Ovary (tissue), 3 donors: ENCODE measurements at regions not wholly inside any gene's neighbourhood (a gene's known extent, or its start where the extent isn't known, plus 50 kb on each side); places are given as distances from the start of the nearest gene placed in this dataset.

Experiments used
- EP300 ChIP-seq: sonication (generic); formaldehyde crosslinking; IDR thresholded peaks from one replicate; pipeline ENCODE4 v1.6.1; 2017; ENCODE audit warnings: antibody characterized with exemption
- POLR2A ChIP-seq: fragments of 450-650 bp; IDR thresholded peaks from one replicate; pipeline ENCODE4 v1.6.1; 2017; ENCODE audit warnings: antibody characterized with exemption, mild to moderate bottlenecking, moderate library complexity
- TF ChIP-seq, protein P1 (sequence below), 3 donors: fragments of 450-650 bp in 2 of 3; fragments of 200-600 bp in 1 of 3; IDR thresholded peaks; one replicate each; pipeline versions ENCODE4 v1.5.1 to v1.8.0; 2016 to 2022; ENCODE audit warnings: antibody characterized with exemption in 3 of 3, mild to moderate bottlenecking in 1 of 3
- donor health status: DM: no; HTN: no; CAD: no.

DNA sequence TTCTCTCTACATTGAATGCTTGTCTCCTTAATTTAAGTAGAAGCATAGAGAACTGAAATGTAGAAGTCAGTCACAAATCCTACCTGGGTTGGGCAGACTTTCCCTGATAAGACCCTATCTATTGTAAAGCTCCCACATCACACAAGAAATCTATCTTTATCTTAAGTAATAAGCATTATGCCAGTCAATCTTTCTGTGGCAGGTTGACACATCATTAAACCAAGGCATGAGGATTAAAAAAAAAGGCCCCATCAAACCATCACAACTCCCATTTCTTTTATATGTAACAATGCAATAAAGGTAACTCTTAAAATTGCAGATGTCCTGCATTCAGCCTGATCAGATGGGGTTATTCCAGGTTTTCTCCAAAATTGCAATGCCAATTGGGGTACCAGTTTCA is 311.8 kb downstream of the TOX3 start:
- TF ChIP-seq, protein P1, sequence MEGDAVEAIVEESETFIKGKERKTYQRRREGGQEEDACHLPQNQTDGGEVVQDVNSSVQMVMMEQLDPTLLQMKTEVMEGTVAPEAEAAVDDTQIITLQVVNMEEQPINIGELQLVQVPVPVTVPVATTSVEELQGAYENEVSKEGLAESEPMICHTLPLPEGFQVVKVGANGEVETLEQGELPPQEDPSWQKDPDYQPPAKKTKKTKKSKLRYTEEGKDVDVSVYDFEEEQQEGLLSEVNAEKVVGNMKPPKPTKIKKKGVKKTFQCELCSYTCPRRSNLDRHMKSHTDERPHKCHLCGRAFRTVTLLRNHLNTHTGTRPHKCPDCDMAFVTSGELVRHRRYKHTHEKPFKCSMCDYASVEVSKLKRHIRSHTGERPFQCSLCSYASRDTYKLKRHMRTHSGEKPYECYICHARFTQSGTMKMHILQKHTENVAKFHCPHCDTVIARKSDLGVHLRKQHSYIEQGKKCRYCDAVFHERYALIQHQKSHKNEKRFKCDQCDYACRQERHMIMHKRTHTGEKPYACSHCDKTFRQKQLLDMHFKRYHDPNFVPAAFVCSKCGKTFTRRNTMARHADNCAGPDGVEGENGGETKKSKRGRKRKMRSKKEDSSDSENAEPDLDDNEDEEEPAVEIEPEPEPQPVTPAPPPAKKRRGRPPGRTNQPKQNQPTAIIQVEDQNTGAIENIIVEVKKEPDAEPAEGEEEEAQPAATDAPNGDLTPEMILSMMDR (IDR thresholded peaks at IDR 0.05): no peak
- TF ChIP-seq POLR2A: no peak
- TF ChIP-seq EP300: no peak
